SKM-1 (cell line): ENCODE measurements at regions not wholly inside any gene's neighbourhood (a gene's known extent, or its start where the extent isn't known, plus 50 kb on each side); places are given as distances from the start of the nearest gene placed in this dataset.
"Not testable (repeated sequence)": the region's sequence is repeated elsewhere in the genome, so short reads cannot be mapped to it uniquely, and the experiment has no call there.

Experiments used
- DNase-seq: peaks from one replicate; lab custom pipeline; 2025; ENCODE audit not compliant: unreplicated experiment; lab: John Stamatoyannopoulos, UW

DNA sequence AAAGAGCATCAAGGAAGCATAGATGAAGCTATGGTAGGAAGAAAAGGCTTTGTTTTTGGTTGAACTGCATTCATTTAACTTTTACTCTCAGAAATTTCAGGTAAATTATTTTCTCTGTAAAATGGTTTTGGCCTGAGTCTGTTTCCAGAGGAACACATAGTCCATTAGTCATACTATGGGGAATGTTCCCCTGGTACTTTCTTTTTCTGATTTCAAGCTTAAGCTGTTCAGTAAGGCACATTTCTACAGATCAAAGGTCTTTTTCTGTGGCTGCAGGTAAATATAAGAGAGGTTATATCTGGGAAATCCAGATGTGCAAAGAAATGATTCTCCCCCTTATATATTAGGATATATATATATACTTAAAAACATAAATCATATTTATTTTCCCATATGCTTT lies 1744.4 kb upstream of the ADGRL3 start:
- DNase-seq: no peak

DNA sequence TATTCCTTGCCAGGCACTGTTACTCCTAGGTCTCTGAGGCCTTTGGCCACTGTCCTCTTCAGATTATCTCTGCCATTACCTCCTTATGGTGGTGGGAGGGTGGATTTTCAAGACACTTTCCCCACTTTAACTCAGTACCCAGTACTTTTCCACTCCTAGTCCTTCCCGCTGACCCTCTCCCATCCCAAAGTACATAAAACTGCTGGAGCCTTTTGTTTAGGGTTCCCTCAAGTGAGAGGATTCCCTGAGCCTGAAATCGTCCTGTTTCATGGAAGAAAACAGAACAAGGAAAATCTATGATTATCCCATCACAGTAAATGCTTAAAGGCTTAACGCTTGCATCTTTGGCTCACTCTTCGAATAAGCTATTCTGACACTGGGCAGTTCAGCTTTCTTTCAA lies 1742.5 kb upstream of the ADGRL3 start:
- no peak for DNase-seq

DNA sequence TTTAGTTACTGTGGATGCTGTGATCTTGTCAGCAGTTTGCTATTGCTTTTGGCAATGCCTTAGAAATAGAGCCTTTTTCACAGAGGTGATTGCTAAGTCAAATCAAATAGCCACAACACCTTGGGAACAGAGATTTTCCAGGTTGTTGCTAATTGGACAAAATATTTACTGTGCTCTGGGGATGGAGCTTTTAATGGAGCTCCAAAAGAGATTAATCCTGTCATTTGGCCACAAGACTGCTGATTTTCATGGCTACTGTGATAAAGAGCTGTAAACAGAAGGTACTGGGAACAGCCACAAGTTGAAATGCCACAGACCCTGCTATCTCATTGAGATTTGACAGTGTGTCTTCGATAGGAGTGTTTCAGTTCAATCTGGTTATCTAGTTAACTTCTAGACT lies 1715.2 kb upstream of the ADGRL3 start:
- no peak for DNase-seq

DNA sequence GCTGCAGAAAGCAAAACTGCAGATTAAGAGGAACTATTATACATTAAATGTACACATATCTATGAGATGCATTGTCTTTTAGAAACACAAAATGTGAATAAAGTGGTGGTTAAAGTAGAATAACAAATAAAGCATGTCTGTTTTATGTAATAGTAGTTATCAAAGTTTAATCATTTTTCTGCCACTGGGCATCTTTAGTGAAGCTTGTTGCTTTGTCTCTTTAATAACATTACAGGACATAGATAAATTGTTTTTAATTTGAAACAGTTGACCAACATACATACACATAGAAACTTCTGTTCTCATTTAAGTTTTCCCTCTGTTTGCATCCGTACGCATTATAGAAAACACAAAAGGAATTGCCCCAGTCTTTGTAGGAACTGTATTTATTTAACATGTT lies 1700.0 kb upstream of the ADGRL3 start:
- DNase-seq: no peak

DNA sequence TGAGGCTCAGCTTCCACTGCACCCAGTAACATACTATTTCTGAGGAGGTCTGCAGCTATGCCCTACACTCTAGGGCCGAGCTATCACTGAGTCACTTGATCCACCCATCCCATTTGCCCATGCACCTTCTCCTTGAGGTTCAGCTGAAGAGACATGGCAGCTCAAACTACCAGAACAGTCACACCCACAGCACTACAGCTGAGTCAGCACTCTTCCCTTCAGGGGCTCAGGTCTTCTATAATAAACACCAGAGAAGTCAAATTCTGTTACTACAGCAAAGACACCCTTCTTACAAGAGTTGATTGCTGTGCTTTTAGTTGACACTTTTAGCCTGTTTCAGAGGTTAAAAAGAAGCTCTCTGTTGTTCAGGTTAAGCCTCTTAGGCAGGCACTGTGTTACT lies 1696.4 kb upstream of the ADGRL3 start:
- no peak for DNase-seq

DNA sequence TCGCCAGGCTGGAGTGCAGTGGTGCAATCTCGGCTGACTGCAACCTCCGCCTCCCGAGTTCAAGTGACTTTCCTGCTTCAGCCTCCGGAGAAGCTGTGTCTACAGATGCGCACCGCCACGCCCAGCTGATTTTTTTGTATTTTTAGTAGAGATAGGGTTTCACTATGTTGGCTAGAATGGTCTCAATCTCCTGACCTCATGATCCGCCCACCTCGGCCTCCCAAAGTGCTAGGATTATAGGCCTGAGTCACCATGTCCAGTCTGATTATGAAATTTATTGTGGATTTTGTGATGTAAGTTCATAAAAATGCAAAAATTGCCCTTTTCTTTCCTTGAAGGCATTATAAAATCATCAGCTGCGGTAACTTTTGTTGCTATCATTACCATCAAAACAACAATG lies 1688.3 kb upstream of the ADGRL3 start:
- not testable (repeated sequence) for DNase-seq

DNA sequence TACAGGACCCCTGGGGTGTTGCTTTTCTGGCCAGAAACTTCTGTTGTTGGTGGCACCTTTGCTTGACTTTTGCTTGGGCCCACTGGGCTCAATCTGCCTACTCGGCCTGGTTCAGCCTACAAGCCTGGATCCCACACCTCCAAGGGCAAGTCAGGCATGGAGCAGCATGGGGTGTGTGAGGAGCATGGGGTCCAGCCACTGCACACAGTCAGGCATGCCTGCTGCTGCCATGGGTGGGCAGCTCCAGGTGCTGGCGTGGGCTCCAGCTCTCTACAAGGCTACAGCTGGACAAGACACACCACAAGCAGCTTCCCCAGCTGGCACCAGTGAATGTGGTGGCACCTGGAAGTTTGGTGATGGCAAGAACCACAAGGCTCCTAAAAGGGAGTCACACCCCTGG lies 1683.1 kb upstream of the ADGRL3 start:
- no peak for DNase-seq

DNA sequence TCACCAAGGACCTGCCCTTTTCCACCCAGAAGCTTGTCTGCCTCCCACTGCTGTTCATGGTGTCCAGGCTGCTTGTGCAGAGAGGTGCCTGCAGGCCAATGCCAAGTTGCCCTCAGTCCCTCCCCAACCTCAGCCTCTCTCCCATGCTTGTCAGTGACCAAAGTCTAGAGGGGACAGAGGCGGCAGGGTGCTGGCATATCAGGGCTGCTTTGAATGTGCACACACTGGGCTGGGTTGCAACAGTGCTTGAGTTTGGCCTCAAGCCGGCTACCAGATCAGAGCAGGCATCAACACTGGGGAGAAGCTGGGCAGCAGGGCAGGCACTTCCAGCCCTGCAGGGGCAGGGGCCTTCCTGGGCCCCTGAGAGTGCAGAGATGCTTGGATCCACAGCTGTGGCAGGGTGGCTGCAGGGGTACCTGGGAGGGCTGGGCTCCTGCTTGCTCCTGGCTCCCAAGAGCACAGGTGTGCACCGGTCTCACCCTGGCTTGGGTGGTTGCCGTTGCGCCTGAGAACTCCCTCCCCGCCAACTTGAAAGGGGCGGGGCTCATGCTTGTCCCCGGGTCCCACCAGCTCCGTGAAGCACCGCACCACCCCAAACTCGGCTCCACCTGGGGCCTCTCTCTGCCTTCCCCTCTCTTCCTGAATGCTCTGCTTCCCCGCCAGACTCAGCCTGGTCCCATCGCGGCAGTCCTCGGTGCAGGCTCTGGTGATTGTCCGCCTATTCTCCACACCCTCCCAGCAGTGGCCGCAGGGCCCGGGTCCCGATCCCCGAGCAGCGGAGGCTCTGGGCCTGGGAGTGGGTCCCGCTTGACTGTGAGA lies 1681.9 kb upstream of the ADGRL3 start:
- no peak for DNase-seq

DNA sequence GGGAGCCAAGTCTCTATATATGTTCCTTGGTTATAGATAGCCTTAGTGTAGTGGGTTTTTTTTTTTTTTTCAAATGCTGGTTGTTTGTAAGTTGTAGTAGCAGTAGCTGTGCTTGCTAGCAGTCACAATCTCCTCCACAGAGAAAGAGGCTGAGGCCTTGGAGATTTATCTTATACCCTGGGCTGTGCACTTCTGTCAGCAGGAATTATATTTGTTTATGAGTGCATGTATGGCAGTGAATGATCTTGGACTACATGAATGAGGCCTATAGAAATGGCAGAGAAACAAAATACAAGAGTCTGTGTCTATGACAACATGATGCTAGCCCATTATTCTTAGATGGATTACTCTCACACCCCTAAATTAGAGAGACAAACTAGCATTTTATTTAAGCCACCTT lies 1674.2 kb upstream of the ADGRL3 start:
- no peak for DNase-seq

DNA sequence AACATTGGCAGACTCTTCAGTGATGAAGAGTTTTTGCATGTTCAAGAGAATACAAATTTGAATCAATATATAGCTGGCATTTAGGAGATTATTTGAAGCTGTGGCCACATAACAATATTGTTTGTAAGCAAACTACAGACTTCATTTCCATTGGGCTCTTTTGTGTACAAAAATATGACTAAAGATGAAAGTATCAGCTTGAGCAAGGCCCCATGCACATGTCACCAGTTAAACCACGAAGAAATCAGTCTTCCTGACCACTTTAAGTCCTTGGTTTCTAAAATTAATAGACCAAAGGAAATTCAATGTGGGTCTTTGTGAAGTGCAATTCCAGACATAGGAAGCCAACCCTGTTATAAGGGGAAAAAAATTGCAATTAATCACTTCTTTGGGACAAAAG lies 1664.6 kb upstream of the ADGRL3 start:
- DNase-seq: no peak

DNA sequence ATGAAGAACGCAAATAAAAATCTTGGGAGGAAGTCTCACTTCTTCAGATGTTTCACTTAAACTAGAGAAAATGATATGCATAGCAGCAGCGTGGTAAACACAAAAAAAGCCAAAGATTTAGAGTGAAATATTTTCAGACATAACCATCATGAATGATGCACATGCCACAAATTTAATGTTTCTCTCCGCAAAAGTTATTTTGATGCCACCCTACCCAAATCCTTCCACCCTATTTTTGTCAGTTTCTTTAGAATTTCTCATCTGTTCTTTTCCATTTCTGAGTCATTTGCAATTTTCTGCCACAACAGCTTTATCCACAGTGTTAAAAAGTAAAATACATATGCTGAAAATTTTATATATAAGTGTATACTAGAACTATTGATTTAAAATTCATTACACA lies 1663.7 kb upstream of the ADGRL3 start:
- no peak for DNase-seq

DNA sequence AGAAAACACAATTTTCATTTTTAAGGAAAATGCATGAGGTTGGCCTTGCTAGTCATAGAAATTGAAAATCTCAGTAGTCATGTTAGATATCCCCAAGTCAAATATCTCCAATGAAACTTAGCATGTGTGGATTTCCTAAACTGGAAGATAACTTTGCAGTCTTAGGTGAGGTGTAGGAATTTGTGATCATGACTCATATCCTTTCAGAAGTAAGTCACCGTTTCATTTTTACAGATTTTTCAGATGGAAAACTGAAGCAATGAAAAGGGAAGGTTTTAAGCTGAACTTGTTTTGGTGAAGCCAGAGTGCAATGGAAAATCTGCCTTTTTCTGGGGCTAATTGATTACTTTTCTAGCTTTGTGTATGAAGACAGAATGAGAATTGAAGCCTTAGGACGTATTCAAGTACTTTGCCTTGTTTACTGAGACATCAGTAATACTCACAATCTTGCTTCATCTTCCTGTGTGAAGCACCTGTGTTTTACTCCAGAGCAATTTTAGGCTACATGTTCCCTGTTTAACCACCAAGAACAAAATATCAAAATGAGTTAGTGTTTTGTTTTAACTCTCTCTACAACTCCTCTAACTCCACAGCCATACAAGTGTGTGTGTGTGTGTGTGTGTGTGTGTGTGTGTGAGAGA lies 1662.8 kb upstream of the ADGRL3 start:
- no peak for DNase-seq

DNA sequence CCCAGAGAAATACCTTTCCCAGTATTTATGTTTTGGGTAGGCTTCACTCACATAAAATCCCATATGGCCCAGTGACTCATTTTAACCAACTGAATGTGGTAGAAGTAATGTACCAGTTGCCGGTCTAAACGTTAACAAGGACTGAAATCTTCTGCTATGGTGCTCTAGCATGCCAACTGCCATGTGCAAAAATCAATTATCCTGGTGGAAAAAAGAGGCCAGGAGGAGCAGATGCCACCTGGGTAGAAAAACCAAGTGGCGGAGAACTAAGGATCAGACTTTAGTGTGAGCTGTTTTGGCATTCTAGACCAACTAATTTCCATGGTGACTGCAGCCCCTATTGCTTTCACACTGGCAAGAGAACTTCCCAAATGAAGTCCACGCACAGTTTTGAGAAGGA lies 1660.7 kb upstream of the ADGRL3 start:
- DNase-seq: no peak

DNA sequence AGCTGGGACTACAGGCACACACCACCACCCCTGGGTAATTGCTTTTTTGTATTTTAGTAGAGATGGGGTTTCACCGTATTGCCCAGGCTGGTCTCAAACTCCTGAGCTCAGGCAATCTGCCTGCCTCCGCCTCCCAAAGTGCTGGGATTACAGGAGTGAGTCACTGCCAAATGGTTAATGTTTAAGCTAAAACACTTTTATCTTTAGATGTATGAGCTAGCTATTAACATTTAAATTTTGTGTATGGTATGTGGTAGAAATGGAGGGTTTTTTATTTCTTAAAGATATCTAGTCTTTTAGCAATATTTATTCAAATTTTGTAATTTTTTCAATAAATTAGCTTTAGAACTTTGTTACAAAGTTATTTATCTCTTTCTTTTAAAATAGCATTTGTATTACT lies 1659.8 kb upstream of the ADGRL3 start:
- DNase-seq: no peak

DNA sequence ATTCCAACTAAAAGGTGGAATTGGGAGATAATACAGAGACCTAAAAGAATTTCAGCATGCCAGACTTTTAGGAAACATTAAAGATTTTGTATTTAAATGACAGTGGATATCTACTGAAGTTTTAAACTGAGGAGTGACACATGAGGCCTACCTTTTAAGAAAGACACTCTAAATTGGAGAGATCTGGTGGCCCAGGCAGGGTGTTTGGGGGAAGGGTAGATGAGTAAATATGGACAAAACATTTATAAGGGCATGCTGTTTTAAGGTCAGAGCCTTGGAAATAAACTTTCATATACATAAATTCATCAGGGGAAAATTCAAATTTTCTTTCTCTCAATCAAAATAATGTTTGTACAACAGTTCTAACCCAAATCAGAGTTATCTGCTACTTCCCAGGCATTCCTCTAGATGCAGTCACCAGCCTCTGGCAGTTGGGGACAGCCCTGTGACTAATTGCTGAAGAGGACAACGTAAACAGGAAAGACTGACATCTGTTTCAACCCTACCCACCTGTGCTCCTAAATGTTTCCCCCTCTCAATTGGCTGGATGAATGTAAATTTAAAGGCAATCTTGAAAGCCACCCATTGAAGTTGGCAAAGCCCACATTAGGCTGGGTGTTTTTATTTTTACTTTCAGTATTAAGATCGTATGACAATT lies 1646.9 kb upstream of the ADGRL3 start:
- no peak for DNase-seq

DNA sequence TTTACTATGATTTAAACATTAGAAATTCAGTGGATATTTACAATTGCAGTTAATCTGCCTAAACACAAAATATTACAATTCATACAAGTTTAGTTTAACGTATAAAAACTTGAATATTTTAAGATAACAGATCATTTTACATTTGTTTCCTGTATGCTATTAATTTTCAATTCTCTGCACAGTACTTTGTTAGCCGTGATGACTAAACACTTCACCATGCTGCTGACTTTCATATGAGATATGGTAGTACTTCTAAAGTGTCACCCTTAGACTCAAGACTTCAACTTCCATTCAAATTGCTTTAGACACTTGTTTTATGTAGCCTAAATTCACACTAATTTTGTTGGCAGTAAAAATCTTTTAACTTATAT lies 1646.4 kb upstream of the ADGRL3 start:
- DNase-seq: no peak

DNA sequence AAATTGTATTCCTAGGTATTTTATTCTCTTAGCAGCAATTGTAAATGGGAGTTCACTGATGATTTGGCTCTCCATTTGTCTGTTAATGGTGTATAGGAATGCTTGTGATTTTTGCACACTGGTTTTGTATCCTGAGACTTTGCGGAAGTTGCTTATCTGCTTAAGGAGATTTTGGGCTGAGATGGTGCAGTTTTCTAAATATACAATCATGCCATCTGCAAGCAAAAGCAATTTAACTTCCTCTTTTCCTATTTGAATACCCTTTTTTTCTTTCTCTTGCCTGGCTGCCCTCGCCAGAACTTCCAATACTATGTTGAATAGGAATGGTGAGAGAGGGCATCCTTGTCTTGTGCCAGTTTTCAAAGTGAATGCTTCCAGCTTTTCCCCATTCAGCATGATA lies 1643.9 kb upstream of the ADGRL3 start:
- not testable (repeated sequence) for DNase-seq

DNA sequence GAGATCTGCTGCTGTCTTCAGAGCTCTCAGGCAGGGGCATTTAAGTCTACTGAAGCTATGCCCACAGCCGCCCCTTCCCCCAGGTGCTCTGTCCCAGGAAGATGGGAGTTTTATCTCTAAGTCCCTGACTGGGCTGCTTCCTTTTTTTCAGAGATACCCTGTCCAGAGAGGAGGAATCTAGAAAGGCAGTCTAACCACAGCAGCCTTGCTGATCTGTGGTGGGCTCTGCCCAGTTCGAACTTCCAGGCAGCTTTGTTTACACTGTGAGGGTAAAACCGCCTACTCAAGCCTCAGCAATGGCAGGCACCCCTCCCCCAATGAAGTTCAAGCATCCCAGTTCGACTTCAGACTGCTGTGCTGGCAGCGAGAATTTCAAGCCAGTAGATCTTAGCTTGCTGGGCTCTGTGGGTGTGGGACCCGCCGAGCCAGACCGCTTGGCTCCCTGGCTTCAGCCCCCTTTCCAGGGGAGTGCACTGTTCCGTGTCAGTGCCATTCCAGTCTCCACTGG lies 1639.9 kb upstream of the ADGRL3 start:
- DNase-seq: not testable (repeated sequence)

DNA sequence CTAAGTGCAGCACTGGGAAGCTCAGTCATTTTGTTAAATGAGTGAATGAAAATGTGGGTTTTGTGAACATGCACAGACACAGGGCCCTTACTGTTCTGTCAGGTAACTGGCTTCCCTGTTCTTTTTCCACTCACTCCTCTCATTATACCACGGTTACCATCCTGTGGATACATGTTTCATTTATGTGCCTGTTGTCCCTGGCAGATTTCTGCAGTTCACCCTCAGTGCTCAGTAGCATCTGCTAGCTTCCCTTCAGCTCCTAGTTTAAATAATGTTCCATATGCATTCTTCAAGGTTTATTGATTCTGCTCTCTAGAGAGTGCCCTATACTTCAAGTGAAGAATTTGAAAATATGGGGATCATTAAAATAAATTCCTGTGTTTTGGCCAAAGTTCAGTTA lies 1634.3 kb upstream of the ADGRL3 start:
- DNase-seq: no peak

DNA sequence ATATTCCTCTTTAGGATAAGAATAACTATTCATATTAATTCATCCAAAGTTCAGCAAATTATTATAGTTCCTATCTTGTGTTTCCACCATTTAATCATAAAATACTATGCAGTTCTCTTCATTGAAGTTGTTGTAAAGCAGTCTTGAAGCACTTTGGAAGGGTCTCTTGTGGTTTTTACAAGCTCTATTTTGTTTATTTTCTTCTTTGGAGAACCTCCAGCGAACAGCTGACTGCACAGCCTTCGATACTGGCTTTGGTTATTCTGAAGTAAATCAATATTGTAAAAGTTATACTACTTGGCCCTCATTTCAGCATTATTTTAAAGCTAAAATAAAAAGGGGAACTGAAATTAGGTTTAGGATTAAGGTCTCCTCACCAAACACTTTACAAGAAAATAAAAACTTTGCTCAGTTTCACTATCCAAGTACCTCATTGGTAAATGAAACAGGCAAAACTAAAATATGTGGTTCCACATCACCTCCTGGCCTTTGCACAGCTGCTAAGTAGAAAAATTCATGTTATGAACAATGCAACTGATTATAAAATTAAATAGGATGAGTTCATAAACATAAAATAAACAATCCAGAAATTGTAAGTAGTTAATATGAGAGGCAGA lies 1629.2 kb upstream of the ADGRL3 start:
- no peak for DNase-seq

DNA sequence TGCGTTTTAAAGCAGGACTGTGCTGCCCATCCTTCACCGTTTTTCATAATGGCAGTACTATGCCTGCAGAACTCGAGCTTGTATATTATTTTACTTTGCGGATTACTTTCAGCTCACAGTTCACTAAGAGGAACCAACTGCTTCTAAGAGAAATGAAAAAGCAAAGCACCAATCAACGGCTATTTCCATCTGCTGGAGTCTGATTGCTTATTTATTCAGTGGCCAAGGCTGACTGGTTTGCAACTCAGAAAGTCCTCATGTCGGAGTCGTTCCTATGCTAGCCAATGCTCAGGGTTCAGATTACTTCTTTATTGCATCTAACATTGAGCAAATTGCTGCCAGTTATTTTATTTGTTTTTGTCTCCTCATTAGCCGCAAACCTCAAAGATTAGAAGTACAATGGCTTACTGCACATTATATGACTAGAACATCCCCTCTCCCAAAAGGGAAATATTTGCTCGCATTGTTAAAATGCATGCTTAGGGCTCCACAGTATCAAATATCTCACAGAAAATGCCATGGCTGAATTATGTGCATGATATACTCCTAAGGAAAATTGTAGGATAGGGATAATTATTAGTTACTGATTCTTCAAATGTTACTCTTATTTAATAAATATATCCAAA lies 1628.2 kb upstream of the ADGRL3 start:
- no peak for DNase-seq
